HUES48 (cell line): ENCODE measurements at regions not wholly inside any gene's neighbourhood (a gene's known extent, or its start where the extent isn't known, plus 50 kb on each side); places are given as distances from the start of the nearest gene placed in this dataset.

Source experiments
- H3K27ac ChIP-seq: one replicate; pipeline ENCODE4 v1.7.0; 2013; ENCODE audit warnings: low read depth, low read length, inconsistent platforms
- H3K27me3 ChIP-seq: 2 replicates; pipeline ENCODE4 v1.6.1; 2013; ENCODE audit warnings: mild to moderate bottlenecking, low read length; ENCODE audit not compliant: control insufficient read depth, insufficient read depth
- H3K36me3 ChIP-seq: 2 replicates; pipeline ENCODE4 v1.6.1; 2013; ENCODE audit warnings: low read length; ENCODE audit not compliant: control insufficient read depth, insufficient read depth
- H3K4me1 ChIP-seq: 2 replicates; pipeline ENCODE4 v1.6.1; 2013; ENCODE audit warnings: mild to moderate bottlenecking, low read length; ENCODE audit not compliant: control insufficient read depth, insufficient read depth
- H3K4me3 ChIP-seq: 2 replicates; pipeline ENCODE4 v1.5.1; 2013; ENCODE audit warnings: mild to moderate bottlenecking, low read depth, low read length
- H3K9ac ChIP-seq: 2 replicates; pipeline ENCODE4 v1.6.1; 2013; ENCODE audit warnings: mild to moderate bottlenecking, low read depth, low read length, moderate library complexity
- H3K9me3 ChIP-seq: 2 replicates; pipeline ENCODE4 v1.6.1; 2013; ENCODE audit warnings: low read length; ENCODE audit not compliant: control insufficient read depth, insufficient read depth

GRCh38 chr3:110027446-110028080 is 690.2 kb upstream of the DPPA4 start:
- Histone ChIP-seq H3K4me1 (no peaks in the 10 kb centered on the region), H3K9me3 (0 out of 2 replicates have a peak, but pooled peaks cover 2% of the 10 kb centered on the region), H3K27me3 (no peaks in the 10 kb centered on the region), H3K36me3 (no peaks in the 10 kb centered on the region), H3K9ac (no peak overlapping the region), H3K27ac (no peak overlapping the region), H3K4me3 (no peak overlapping the region)

- H3K9me3 ChIP-seq, result no peaks in the 10 kb centered on the region
- no peaks in the 10 kb centered on the region for H3K27me3 ChIP-seq
- H3K36me3 ChIP-seq, result no peaks in the 10 kb centered on the region
- H3K27ac ChIP-seq, result no peak overlapping the region
- no peak overlapping the region for H3K4me3 ChIP-seq
- no peak overlapping the region for H3K9ac ChIP-seq
- H3K4me1 ChIP-seq, result no peaks in the 10 kb centered on the region
Observed at GRCh38 chr3:110031975-110032374, 694.6 kb upstream of the DPPA4 start.

GRCh38 chr3:110059431-110059830 is 722.1 kb upstream of the DPPA4 start:
- Histone ChIP-seq H3K4me1 (no peaks in the 10 kb centered on the region), H3K9ac (no peak overlapping the region), H3K27ac (no peak overlapping the region), H3K36me3 (no peaks in the 10 kb centered on the region), H3K27me3 (no peaks in the 10 kb centered on the region), H3K9me3 (no peaks in the 10 kb centered on the region), H3K4me3 (no peak overlapping the region)

GRCh38 chr3:110062716-110063115 is 725.4 kb upstream of the DPPA4 start:
- Histone ChIP-seq H3K27ac (no peak overlapping the region), H3K4me1 (no peaks in the 10 kb centered on the region), H3K27me3 (no peaks in the 10 kb centered on the region), H3K36me3 (no peaks in the 10 kb centered on the region), H3K9me3 (no peaks in the 10 kb centered on the region), H3K4me3 (no peak overlapping the region), H3K9ac (no peak overlapping the region)

- H3K36me3 ChIP-seq, result no peaks in the 10 kb centered on the region
- no peak overlapping the region for H3K27ac ChIP-seq
Observed at GRCh38 chr3:110063178-110063577, 725.8 kb upstream of the DPPA4 start.

GRCh38 chr3:110066206-110066605 is 728.9 kb upstream of the DPPA4 start:
- H3K27ac ChIP-seq, result no peak overlapping the region
- no peaks in the 10 kb centered on the region for H3K36me3 ChIP-seq
- H3K4me3 ChIP-seq, result no peak overlapping the region
- H3K9me3 ChIP-seq, result no peaks in the 10 kb centered on the region
- H3K4me1 ChIP-seq, result no peaks in the 10 kb centered on the region
- no peak overlapping the region for H3K9ac ChIP-seq
- no peaks in the 10 kb centered on the region for H3K27me3 ChIP-seq

More at GRCh38 chr3:110063178-110063577, 725.8 kb upstream of the DPPA4 start:
- H3K4me1 ChIP-seq, result no peaks in the 10 kb centered on the region
- H3K4me3 ChIP-seq, result no peak overlapping the region
- H3K27me3 ChIP-seq, result no peaks in the 10 kb centered on the region
- H3K9me3 ChIP-seq, result no peaks in the 10 kb centered on the region
- H3K9ac ChIP-seq, result no peak overlapping the region

GRCh38 chr3:110067527-110067926 is 730.2 kb upstream of the DPPA4 start:
- Histone ChIP-seq H3K9ac (no peak overlapping the region), H3K4me3 (no peak overlapping the region), H3K36me3 (no peaks in the 10 kb centered on the region), H3K9me3 (peaks cover 12% of the 10 kb centered on the region), H3K27me3 (no peaks in the 10 kb centered on the region), H3K27ac (no peak overlapping the region), H3K4me1 (no peaks in the 10 kb centered on the region)

GRCh38 chr3:110069761-110070160 is 732.4 kb upstream of the DPPA4 start:
- H3K9me3 ChIP-seq, result peaks cover 20% of the 10 kb centered on the region
- no peaks in the 10 kb centered on the region for H3K27me3 ChIP-seq
- no peak overlapping the region for H3K27ac ChIP-seq
- no peaks in the 10 kb centered on the region for H3K36me3 ChIP-seq
- H3K9ac ChIP-seq, result no peak overlapping the region
- H3K4me1 ChIP-seq, result no peaks in the 10 kb centered on the region
- no peak overlapping the region for H3K4me3 ChIP-seq

- Histone ChIP-seq H3K27ac (no peak overlapping the region), H3K9me3 (peaks cover 20% of the 10 kb centered on the region), H3K4me1 (no peaks in the 10 kb centered on the region), H3K27me3 (no peaks in the 10 kb centered on the region), H3K4me3 (no peak overlapping the region), H3K9ac (no peak overlapping the region), H3K36me3 (no peaks in the 10 kb centered on the region)
Observed at GRCh38 chr3:110070161-110070916, 733.0 kb upstream of the DPPA4 start.

- Histone ChIP-seq H3K36me3 (no peaks in the 10 kb centered on the region), H3K9me3 (peaks cover 20% of the 10 kb centered on the region), H3K4me1 (no peaks in the 10 kb centered on the region), H3K4me3 (no peak overlapping the region), H3K9ac (no peak overlapping the region), H3K27me3 (no peaks in the 10 kb centered on the region), H3K27ac (no peak overlapping the region)
Observed at GRCh38 chr3:110074095-110074494, 736.7 kb upstream of the DPPA4 start.

GRCh38 chr3:110077093-110077492 is 739.7 kb upstream of the DPPA4 start:
- Histone ChIP-seq H3K27me3 (no peaks in the 10 kb centered on the region), H3K9me3 (peaks cover 12% of the 10 kb centered on the region), H3K36me3 (no peaks in the 10 kb centered on the region), H3K9ac (no peak overlapping the region), H3K4me3 (no peak overlapping the region), H3K27ac (no peak overlapping the region), H3K4me1 (no peaks in the 10 kb centered on the region)
